ENCODE measurements at regions not wholly inside any gene's neighbourhood (a gene's known extent, or its start where the extent isn't known, plus 50 kb on each side); places are given as distances from the start of the nearest gene placed in this dataset.

- no peak for DNase-seq
These were observed 95.4 kb downstream of the SHOX start for GRCh38 chrX:725971-726370.

DNA sequence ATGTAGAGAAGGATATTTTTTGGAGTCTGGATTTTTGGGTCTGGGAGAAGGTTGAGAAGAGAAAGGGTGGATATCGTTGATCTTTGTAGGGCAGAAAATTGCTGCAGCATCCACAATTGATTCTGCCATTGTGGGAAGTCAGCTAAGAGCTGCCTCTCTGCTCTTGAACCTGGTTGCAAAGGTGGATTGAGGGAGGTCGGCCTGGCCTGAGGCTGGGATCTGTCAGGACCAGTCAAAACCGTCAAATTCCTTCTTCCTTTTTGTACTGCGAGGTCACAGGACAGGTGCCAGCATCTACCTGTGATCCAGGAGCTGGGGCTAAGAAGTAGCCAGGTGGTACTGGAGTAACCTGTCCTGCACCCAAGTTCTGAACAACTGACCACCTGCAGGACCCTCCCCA, 93.7 kb downstream of the SHOX start:
- DNase-seq, result no peak

GRCh38 chrX:723781-724180, 93.2 kb downstream of the SHOX start:
- no peak for DNase-seq

DNA sequence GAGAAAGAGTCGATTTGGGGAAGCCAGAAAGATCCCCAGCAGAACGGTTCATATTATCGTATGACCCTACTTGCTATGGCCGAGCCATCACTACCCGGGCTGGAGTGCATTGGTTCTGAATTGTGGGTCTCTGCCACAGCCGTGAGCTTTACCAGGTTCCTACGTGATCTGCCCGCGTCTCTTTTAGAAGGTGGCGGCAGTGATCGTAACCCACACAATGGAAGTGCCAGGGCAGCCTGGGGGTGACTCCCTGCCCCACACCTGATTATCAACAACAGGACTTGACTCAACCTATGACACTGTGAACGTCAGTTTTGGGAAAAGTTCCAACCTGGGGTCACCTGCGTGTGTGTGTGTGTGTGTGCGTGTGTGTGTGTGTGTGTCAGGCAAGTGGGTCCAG, 90.8 kb downstream of the SHOX start:
- no peak for DNase-seq

DNA sequence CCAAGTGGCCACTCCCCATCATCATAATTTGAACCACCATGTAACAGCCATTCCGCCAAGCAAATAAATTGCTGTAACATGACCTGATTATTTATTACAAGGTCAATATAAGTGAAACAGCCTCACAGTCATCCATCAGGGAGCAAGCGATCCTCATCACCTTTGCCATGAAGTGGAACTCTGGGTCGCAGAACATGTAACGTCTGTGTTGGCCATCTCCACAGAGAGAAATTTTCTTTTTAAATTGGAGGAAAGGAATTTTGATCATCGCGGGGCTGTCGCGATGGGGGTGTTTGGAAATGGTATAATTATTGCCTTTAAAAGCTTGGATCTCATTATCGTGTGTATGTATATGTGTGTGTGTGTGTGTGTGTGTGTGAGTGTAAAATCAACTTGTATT, 90.2 kb downstream of the SHOX start:
- no peak for DNase-seq

DNA sequence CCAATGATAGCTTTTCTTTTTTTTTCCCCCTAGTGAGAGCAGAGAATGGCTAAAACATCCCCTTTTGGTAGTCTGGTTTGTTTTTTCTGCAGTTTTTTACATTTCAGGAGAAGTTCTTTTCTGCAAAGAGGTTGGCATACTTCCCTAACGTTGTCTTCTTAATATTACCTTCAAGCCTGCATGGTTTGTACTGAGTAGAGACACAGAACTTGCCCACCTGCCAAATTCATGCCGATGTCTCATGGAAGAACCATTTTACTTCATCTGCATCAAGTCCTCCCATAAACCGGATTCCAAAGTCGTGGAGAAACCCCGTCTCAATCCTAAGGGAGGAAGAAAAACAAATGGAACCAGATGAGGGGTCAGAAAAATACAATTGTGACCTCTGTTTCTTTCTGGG, 89.7 kb downstream of the SHOX start:
- DNase-seq, result no peak

DNA sequence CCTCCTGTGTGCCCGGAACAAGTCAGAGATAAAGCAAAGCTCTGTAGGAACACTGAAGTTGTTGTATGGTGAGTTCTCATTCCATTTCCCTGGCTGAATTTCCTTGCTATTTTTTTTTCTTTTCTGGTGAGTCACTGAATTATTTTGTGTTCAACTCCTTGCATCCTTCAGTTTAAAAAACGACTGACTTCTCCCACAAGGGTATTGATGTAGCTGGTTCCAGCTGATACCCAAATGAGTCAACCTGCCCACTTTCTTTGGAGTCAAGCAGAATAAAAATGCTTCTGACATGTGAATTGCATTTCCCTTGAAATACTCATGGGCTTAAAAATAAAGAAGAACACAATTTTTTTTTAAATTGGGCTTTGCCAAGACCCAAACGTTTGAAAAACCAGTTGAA, 85.5 kb downstream of the SHOX start:
- DNase-seq, result no peak

DNA sequence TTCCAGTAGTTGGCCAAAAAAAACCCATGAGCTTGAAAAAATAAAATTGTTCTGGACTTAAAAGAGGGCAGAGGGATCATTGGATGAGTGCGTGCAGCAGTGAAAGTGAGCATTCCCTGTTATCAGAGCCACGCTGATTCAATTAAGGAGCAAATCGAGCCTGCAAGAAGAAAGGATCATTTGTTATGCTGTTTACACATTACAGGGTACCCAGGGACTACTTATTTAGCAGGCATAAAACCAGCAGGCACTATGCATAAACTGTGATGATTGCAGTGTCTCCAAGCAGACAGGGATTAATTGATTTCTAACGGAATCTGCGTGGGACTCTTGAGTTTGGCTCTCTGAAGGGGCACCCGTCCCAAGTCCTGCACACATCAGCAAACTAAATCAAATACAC, 83.5 kb downstream of the SHOX start:
- DNase-seq, result no peak

All from NCI-H510A (cell line).